Suppressor macrophage treated with lipopolysaccharide for 1 hour (primary cell): ENCODE measurements at regions not wholly inside any gene's neighbourhood (a gene's known extent, or its start where the extent isn't known, plus 50 kb on each side); places are given as distances from the start of the nearest gene placed in this dataset.
A peak's percentile ranks its signal among the peaks of the same experiment; 100 is the strongest.

Experiments
- DNase-seq, 3 donors: peaks; one replicate each; pipeline ENCODE4 v3.0.0-alpha.2; 2020 to 2022

DNA sequence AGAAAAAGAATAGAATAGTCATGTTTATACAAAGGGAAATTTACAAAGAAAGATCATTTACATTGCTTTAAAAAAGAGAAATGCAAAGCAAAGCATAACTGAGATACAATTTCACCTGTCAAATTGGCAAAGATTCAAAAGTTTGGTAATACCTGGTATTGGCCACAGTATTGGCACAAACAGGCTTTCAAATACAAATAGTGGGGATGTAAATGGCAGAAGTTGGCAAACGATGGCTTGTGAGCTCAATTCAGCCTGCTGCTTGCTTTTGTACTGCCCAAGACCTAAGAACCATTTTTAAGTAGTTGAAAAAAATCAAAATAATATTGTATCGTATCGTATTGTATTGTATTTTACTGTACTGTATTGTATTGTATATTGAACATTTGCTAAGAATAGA, 194.5 kb upstream of the JAG1 start:
- no peak for DNase-seq

DNA sequence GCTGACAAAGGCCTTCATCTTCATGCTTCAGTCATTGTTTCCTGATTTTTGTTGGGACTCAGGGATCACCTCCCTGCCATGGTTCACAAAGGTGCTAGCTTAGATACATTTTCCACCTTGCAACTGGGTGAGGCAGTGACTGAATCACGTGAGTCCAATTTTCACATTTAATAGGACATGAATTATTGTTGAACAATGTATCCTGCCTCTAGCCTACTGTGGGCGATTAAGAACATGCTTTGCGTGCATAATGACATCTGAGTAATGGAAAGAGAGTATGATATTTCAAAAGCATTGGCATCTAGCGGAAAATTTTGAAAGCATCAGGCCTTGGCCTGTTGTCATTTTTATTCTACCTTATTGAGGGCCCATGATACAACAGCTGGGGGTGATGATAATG, 199.2 kb upstream of the JAG1 start:
- DNase-seq, result no peak

DNA sequence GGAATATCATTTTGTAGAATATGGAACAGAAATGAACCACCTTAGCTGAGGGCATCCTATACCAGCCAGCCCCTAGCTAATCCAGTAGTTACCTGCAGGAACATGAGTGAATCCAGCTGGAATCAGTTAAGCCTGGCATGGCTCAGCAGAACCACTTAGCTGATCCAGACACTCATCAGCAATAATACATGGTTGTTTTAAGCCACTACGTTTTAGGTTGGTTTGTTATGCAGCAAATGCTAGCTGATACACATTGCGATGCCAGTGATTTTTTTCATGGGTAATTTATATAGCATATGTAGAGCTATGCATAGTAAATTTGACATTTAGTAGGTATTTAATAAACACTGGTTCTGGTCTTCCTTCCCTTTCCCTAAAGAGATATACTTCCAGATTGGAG, 201.9 kb upstream of the JAG1 start:
- DNase-seq, result no peak

DNA sequence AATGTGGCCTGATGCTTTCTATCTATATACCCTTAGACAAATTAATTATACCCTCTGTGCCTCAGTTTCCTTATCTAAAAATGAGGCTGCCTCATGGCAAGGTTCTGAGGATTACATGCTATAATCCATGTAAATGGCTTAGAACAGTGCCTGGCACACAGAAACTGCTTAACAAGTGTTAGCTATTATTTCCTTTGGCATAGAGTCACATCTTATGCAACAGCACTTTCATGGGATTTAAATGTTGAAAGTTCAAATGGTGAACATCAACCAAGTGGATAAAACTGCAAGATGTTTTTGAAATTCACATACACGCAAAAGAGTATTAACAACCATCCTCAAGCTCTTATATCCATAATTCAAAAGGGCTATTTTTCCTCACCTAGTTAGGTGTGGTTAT, 202.8 kb upstream of the JAG1 start:
- no peak for DNase-seq

DNA sequence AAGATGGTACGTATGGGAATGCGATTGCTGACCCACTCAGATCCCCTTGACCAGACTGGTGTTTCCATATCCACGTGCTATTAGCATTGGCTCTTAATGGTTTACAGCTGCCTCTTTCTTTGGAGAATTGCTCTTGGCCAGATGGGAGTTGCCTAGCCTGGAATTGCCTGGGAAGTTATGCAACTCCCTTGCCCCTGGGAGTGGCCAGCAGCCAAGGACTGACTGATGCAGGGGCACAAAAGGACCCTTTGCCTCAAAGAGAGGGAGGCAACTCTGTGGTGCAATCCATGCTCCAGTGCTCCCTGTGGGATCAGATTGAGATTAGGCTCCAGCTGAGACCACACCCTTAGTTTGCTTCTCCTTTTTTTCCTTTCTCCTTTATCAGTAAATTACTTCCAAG, 203.5 kb upstream of the JAG1 start:
- DNase-seq, result no peak

DNA sequence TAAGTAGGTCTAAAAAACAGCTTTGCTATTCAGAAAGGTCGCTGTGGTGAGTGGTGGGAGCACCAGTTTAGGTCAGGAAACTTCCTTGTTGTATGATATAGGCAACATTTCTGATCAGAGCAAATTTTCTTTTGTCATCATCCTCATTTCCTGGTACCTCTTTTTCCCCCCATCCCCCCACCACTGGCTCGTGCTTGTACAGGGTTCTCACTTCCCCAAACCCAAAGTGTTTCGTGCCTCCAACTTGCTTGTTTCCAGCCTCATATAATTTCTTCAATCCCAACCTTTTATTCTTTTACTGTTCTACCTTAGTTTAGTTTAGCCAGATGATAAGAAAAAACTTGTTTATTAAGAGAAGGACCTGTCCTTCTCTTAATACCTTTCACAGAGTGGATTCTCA, 209.4 kb upstream of the JAG1 start:
- DNase-seq, result peak; percentile 19 to 37 (median 32)

DNA sequence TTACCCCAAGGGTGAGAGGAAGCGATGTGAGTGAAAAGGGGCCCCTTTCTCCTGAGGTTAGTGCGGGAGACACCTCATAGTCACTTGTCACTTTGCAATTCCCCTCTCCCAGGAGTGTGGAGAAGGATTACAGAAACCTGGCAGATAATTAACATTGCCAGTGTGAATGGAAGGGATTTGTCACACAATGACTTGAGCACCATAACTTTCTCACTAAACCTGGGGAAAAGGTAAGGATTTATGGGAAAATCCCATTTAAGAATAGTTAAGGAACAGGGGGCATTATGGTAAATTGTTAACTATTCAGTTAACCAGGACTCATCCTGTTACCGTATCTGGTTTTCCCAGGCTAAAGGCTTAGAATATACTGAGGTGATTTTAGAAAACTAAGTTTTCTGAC, 219.5 kb upstream of the JAG1 start:
- DNase-seq, result no peak

DNA sequence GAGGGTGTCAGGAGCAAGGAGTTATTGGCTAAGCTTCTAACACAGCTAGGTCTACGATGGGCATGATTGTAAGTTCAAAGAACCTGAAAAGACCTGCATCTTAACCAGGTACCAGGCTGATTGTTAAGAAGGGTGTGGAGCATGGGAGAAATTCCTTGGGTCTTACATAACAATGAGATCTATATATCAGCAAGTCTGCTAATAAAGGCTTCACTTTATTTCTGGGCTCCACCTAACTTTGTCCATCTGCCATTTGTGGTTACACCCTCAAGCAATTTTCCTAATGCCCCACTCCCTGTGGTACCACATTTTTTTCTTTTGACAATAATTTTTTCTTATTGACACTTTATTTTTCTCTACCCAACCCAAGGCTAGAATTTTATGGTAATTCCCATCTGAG, 223.5 kb upstream of the JAG1 start:
- no peak for DNase-seq

DNA sequence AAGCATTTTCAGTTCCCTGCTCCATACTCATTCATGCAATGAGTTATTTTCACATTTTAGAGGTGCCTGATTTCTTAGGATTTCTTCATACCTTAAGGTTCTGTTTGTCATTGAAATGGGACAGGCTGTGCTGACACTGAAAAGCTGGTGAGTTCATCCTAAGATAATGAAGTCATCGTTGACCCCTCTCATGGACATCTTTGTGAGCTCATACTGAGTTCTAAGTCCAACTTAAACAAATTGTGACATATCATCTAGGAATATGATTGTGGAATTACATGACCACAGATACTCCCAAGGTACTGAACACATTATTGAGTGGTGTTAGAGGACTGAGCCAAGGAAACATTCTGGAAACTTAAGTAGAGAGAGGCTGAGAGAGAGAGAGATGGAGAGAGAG, 224.8 kb upstream of the JAG1 start:
- DNase-seq, result no peak

DNA sequence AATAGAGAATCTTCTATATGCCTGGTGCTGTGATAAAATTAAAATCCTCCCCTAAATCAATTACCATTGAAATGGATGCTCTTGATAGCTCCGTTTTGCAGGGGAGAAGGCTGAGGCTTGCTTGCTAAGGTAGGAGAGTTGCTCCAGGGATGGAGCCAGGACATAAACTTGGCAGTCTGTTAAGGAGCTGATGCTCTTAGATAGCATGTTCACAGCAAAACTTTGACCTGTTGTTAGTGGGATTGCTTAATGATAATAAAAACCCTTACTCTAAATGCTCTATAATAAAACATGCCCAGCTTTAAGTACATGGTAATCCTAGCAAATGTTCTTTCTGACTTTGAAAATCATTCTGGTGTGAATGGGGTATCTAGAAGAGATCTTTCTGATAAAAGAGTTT, 228.4 kb upstream of the JAG1 start:
- no peak for DNase-seq

DNA sequence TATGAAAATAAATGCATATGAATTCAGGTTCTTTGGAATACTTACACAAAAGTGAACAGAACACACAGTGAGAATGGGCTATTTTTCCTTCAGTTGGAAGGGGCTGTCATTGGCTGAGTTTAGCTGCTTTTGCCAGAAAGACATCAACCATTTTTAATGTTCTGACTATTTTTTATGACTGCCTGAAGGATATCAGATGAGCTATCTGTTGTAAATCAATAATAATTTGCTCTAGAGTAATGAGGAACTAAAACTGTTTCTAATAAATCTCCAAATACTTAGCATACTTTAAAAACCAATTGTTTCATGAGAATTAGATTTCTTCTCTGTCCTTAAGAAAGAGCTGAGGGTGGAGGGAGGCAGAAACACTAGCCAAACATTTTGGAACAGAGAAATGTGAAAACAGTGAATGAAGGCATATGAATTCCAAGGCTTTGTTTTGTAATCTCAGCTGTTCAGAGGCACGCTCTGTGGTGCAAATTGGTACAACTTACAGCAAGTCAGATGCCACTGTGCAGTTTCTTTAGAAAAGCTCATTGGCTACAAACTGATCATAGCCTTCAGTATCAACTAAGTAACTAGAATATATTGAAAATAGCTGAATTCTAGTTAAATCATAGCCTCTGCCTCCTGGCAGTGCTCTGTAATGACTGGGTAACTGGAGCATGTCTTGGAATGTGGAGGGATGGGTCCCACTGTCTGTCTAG, 228.9 kb upstream of the JAG1 start:
- no peak for DNase-seq

DNA sequence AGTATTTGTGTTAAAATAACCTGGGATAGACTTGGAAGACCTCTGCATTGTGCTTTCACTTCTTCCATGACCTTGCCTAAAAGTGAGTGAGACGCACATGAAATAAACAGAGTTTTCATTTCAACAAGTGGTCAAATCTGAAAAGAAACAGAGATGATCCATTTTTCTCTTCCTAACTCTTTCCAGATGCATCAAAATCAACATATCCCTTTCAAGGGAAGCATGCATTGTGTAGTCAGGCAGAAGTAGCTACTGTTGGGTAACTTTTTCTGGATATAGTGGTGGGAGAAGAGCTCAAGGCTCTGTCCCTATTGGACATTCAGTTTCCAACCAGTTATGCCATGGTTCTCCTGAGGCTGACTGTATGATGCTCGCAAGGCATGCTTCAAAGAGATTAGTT, 233.0 kb upstream of the JAG1 start:
- DNase-seq, result no peak

DNA sequence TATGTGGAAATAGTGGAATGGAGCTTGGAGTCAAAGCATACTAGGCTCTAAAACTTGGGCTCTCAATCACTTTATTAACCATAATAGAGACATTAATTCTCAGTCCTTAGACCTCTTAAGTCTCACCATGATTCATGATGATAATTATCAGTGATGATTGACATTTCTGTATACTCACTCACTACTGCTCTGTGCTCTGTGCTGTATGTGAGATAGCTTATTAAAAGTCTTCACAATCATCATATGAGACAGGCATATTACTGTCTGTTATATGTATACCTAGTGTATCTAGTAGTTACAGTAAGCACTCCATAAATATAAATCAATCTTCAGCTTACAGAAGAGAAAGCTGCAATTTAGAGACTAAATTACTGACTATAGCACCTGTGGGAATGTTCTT, 236.0 kb upstream of the JAG1 start:
- no peak for DNase-seq

DNA sequence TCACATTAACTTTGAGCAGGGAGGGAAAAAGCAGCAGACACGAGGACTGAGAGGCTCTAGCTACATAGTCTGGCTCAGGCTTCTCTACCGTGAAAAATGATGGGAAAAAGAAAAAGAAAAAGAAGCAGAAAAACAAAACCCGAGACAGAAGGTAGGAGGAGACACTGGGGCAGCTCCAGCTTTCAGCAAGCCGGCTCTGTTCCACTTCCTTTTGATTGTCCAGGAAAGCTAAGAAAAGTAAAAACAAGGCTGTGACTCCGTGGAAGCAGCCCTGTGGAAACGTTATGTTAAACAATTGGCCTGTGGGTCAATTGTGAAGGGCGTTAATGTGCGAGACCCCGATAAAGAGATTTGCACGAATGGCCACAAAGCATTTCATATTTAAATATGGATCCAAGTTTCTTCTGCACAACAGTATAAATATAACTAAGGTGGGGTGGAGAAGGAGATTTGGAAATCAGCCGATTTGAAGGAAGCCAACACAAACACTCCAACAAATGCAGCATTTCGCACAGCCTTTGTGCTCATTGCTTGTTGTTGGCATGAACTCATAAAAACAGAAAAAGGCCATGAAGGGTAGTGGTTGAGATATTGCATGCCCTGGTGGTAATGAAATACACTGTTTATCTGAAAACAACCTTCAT, 236.9 kb upstream of the JAG1 start:
- DNase-seq, result no peak

DNA sequence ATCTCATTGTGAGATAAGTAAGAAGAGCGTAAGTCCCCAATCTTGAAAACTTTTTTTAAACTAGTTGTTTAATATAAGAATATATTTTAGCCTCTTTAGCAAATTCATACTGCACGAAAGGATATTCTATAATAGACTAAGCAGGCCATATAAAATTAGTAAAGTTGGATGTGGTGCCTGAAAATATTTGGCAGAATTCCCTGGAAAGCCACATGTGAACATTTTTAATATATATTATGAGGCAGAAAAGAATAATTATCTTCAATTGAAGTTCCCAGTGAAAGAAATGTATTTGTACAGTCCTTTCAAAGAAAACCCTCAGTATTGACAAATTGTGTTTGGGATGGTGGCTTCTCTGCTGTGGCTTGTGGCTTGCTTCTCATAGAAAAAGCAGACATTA, 237.5 kb upstream of the JAG1 start:
- no peak for DNase-seq

DNA sequence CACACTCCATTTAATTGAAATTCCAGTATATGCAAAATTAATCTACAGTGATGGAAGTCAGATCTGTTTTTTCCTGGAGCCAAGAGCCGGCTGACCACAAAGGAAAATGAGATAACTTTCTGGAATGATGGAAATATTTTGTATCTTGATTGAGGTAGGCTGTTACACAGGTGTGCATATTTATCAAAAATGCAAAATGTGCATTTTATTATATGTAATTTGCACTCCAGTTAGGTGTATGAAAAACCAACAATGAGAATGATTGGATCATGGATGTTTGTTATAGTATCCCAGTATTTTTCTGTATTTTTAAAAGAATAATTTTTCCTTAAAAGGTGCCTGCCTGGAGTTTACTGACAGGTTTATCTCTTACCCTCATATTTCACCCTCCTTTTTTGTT, 242.0 kb upstream of the JAG1 start:
- no peak for DNase-seq

DNA sequence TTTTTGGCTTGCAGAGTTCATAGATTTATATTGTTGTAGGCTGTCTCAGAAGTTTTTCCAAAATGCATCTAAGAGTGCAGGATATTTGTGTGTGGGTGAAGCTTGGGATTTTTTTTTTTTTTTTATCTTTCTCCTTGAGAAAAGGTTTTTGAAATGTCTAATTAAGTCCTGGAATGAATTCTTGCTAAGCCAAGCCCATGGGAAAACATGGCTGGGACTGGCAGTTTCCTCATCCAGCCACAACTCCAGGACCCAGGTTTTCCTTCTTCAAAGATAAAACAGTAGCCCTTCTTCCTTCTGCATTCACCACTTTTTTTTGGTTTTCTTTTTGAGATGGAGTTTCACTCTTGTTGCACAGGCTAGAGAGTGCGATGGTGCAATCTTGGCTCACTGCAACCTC, 242.5 kb upstream of the JAG1 start:
- DNase-seq, result peak in 1 of 3 donors; percentile 8

DNA sequence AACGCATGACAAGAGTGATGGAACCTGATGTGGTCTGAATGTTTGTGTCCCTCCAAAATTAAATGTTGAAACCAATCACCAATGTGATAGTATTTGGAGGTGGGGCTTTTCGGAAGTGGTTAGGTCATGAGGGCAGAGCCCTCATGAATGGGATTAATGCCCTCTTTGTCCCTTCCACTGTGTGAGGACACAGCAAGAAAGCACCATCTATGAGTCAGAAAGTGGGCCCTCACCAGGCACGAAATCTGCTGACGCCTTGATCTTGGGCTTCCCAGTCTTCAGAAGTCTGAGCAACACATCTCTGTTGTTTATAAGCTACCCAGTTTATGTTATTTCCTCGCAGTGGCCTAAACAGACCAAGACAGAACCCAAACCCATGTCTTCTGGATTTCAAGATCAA, 244.0 kb upstream of the JAG1 start:
- no peak for DNase-seq

DNA sequence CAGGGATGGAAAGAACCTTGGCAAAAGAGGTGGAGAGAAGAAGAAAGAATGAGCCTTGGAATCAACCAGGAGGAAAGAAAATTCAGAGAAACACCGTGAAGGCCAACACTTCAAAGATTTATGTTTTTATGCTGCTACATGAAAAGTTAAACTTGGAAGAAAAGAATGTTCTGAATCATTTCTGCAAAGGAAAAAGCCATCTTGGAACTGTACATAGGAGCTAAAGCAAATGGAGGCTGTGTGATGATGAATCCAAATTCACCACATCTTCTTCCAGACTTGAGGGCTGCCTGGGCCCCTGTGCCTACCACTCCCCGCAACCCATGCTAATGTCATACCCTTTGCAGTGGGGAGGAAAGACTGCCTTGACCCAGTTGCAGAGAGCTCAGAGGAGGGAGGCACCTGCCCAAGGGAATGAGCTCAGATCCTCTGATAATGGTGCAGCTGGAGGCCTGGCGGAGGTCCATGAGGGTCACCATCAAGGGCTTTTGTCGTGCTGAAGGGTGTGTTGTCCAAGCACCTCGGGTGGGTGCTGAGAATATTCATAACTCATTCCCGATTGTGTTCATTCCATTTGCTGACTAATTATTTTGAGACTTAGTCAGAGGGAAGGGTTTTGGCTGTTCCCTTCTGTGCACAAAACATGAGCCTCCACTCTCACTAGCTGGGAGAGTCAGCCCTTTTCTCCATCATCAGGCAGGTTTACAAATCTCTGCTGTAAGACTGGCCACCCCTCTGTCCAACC, 245.8 kb upstream of the JAG1 start:
- DNase-seq, result no peak

DNA sequence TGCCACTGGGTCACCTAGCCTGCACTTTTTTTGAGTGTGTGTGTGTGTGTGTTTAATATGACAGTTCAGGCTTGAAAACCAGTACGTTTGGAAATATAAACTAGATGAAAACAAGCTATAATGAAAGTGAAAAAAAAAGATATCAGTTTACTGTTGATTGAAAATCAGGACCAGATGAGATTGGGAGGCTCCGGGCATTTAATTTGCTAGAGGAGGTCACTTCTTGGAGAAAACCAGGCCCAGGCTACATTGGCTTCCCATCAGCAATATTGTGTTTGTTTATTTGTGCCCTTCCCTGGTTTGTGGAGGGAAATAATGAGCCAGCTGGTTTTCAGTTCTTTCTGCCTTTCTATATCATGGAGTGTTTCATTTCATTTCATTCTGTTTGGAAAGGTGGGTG, 246.6 kb upstream of the JAG1 start:
- no peak for DNase-seq

DNA sequence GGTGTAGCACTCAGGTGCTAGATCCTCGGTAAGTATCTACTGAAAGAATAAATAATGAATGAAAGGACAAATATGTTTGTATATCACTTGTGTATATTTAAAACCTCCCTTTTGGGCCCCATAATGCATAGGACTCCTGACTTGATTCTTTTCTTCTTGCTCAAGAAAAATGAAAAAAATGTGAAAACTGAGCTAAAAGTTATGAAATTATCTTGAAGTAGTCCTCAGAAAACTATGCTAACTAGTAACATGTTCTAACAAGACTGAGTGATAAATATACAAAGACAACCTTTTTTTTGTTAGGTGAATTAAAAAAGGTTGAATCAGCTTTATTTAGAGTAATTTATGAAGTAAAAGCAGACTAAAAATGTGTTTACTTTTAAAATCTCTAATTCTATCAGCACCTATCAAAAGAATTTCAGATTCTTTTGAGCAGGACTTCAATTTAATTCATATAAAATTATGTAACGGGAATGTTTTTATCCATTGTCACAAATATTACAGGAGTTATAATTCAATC, 247.8 kb upstream of the JAG1 start:
- DNase-seq, result no peak

DNA sequence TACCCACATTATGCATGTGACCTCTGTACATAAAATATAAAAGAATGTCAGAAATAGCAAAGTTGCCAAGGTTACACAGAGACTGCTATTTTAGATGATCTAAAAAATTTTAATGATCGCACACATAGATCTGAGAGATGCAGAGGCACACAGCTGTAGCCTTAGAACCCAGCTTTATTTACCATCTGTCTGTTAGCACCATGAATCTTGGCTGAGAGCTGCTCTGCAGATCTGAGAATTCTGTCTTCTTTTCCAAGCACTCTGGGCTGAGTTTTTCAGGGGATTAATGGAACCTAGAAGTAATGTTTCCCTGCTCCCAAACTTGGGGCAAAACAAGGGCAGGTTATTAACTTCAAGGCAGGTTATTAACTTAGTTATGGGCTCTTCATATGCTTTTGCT, 248.7 kb upstream of the JAG1 start:
- DNase-seq, result no peak

DNA sequence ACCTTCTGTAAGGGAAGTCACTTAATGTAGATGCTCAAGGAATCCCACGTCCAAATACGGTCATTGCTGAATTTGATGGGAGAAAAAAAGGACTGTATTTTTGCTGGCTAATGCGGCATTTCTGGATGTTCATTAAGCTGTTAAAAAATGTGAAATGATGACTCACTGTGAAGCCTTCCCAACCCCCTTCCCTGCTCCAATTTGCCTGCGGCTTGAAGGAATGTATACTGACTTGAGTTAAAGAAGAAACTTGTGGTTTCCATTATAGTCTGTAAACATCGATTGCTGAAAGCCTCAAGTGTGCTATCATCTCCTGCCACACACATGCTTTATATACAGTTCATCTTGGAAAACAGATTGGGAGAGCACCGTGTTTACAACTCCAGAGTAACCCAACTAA, 249.1 kb upstream of the JAG1 start:
- DNase-seq, result no peak

DNA sequence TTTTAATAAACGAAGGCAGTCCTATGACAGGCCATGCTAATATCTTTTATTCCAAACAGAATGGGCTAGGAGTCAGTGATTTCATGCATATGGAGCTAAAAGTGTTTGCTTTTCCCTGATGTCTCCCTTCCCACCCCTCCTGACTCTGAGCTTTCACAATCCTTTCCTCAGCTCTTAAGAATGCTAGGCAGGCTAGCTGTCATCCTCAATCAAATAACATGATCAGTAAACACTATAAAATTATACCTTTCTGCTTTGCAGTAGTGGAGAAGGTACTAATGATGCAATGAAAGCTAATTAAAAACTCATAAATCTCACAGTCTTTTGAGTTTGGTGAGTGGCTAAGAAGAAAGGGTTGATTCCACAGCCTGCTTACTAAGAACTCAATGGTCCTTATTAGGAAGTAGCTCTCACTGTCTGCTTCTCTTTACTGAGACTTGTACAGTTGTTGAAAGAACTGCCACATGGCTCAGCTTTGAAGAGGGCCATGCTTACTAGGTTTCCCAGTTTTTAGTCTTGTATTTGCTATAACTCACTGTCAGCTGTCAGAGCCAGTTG, 250.9 kb upstream of the JAG1 start:
- no peak for DNase-seq
